Chondrocyte (in vitro differentiated cells): ENCODE measurements at regions not wholly inside any gene's neighbourhood (a gene's known extent, or its start where the extent isn't known, plus 50 kb on each side); places are given as distances from the start of the nearest gene placed in this dataset.

Experiments used
- DNase-seq: peaks from one replicate; pipeline ENCODE4 v3.0.0; 2021; ENCODE audit warnings: mixed read lengths, low spot score
- H3K27ac Mint-ChIP-seq: one replicate; pipeline ENCODE4 v1.8.0; 2021; ENCODE audit warnings: mild to moderate bottlenecking, moderate library complexity, mixed read lengths; ENCODE audit not compliant: unreplicated experiment
- H3K27me3 Mint-ChIP-seq: 2 replicates; pipeline ENCODE4 v1.8.0; 2021; ENCODE audit warnings: low read depth, mixed read lengths
- H3K36me3 Mint-ChIP-seq: 2 replicates; pipeline ENCODE4 v1.8.0; 2021; ENCODE audit warnings: low read depth, mixed read lengths
- H3K4me1 Mint-ChIP-seq: 2 replicates; pipeline ENCODE4 v1.8.0; 2021; ENCODE audit warnings: low read depth, mild to moderate bottlenecking, mixed read lengths
- H3K4me3 Mint-ChIP-seq: one replicate; pipeline ENCODE4 v1.8.0; 2021; ENCODE audit warnings: mild to moderate bottlenecking, moderate library complexity, mixed read lengths; ENCODE audit not compliant: unreplicated experiment
- H3K9me3 Mint-ChIP-seq: 2 replicates; pipeline ENCODE4 v1.8.0; 2021; ENCODE audit warnings: low read depth, mixed read lengths
- CTCF ChIP-seq: fragments of 200-600 bp; sonication (generic); IDR thresholded peaks from 2 replicates; pipeline ENCODE4 v1.5.0; 2021; ENCODE audit warnings: antibody characterized with exemption, mild to moderate bottlenecking, moderate library complexity

DNA sequence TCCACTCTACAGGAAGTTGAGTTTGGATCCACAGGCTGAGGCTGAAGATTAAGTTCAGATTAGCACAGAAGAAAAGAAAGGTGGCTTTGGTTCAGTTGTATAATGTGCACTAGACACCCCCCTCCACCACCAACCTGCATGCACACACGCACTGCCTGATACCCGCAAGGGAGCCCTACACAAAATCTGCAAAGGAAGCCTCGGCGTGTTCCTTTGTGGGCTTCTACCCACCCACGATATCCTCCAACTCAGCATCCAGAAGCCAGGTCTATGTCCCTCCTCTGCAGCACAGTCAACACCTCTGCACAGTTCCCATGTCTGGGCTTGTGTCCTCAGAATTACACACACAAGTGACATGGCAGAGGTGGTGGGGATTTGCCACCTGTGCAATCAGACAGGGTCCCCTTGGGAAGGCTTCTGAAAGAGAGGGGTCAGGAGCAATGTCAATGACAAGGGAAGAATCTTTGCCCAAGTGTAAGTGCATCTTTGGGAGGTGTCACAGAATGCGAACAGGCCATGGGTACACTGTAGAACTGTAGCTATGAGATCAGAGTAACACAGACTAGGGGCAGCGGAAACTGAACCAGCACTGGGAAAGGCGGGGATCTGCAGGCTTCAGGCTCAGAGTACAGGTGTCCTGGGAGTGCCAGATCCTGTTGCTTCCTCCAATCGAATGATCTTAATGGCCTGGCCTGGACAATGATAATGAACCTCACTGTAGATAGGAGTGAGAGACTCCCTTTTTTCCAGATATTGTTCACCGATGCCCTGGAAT lies 148.6 kb upstream of the ETV3 start:
- Mint-ChIP-seq H3K36me3 (peaks cover 2% of the 10 kb centered on the region), H3K4me1 (no peaks in the 10 kb centered on the region), H3K27me3 (peaks cover 45% of the 10 kb centered on the region), H3K4me3 (no peak overlapping the region), H3K27ac (no peak overlapping the region), H3K9me3 (no peaks in the 10 kb centered on the region)
- no peak for DNase-seq
- no peak for TF ChIP-seq CTCF

DNA sequence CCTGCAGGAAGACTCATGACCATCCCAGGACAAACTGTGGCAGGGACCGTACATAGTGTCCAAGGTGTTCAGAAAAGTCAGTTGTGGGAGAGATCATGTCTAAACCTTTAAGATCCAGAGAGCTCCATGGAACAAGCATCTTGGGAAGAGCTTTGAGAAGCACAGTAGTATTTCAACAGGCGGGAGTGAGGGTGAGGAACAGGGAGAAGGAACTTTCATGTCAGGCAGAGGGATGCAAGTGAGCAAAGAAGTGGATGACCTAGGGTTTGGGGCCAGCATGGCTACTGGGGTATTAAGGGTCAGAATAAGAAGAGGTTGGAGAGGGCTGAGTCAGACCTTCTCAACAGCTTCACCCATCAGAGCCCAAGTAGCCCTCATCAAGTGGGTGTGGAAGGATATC lies 147.9 kb upstream of the ETV3 start:
- TF ChIP-seq CTCF, result no peak
- Mint-ChIP-seq H3K27me3 (peaks cover 45% of the 10 kb centered on the region), H3K9me3 (no peaks in the 10 kb centered on the region), H3K4me1 (no peaks in the 10 kb centered on the region), H3K27ac (no peak overlapping the region), H3K36me3 (peaks cover 2% of the 10 kb centered on the region), H3K4me3 (no peak overlapping the region)
- no peak for DNase-seq

GRCh38 chr1:157284451-157284850 lies 146.3 kb upstream of the ETV3 start:
- no peaks in the 10 kb centered on the region for H3K4me1 Mint-ChIP-seq
- H3K27ac Mint-ChIP-seq, result no peak overlapping the region
- H3K27me3 Mint-ChIP-seq, result peaks cover 39% of the 10 kb centered on the region
- H3K4me3 Mint-ChIP-seq, result no peak overlapping the region
- peaks cover 2% of the 10 kb centered on the region for H3K36me3 Mint-ChIP-seq
- H3K9me3 Mint-ChIP-seq, result no peaks in the 10 kb centered on the region
- TF ChIP-seq CTCF, result no peak
- DNase-seq, result no peak

DNA sequence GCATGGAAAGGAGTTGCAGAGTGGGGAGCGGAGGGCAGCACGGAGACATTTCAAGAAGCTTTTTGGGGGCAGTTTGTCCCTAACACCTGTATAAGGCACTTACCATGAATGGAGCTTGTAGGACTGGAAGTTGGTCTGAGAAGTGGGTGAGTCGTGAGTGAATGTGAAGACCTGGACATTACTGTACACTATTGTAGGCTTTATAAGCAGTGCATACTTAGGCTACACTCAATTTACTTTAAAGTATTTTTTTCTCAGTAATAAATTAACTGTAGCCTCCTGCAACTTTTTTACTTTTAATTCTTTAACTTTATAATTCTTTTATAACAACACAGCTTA lies 141.6 kb upstream of the ETV3 start:
- H3K9me3 Mint-ChIP-seq, result no peaks in the 10 kb centered on the region
- DNase-seq, result no peak

DNA sequence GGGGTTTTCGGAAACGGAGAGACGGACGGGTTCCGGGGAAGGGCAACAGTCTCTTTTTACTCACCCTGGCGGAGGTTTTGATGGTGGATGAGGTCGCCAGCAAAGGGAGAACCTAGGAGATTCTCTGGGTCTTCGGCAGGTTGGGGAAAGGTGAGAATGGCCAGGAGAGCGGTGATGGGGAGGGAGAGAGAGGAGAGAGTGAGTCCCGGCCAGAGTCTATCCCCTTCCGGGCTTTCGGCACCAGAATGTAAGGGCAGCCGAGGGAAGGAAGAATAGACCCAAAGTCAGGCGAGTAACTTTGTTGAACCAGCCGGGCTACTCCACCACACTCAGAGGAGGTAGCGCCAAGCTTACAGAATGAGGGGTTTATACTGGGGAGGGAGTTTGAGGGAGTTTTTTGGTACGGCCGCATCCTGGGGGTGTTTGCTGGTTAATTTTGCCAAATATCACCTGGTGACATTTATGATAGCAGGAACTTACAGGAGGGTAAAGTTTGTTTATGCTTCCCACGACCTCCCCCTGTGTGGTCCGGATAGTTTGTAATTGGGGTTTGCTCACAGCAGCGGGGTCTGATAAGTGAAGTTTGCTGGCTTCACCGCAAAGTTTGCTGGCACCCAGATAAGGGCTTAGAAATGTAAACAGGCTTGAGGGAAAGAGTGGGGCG lies 141.1 kb upstream of the ETV3 start:
- peaks cover 14% of the 10 kb centered on the region for H3K27me3 Mint-ChIP-seq
- TF ChIP-seq CTCF, result no peak
- no peaks in the 10 kb centered on the region for H3K36me3 Mint-ChIP-seq
- DNase-seq, result no peak
- H3K27ac Mint-ChIP-seq, result no peak overlapping the region
- no peaks in the 10 kb centered on the region for H3K9me3 Mint-ChIP-seq
- no peaks in the 10 kb centered on the region for H3K4me1 Mint-ChIP-seq
- H3K4me3 Mint-ChIP-seq, result no peak overlapping the region

More for the DNA sequence above, 141.6 kb upstream of the ETV3 start:
- TF ChIP-seq CTCF, result no peak
- Mint-ChIP-seq H3K4me1 (no peaks in the 10 kb centered on the region), H3K4me3 (no peak overlapping the region), H3K36me3 (no peaks in the 10 kb centered on the region), H3K27ac (no peak overlapping the region), H3K27me3 (peaks cover 14% of the 10 kb centered on the region)
